HCT116 (cell line): ENCODE measurements at regions not wholly inside any gene's neighbourhood (a gene's known extent, or its start where the extent isn't known, plus 50 kb on each side); places are given as distances from the start of the nearest gene placed in this dataset.

Source experiments
- ATAC-seq: fragments of 200-7000 bp; cut with Tn5 transposase; 2 replicates; pipeline ENCODE4 v1.9.1; 2020; ENCODE audit warnings: mild to moderate bottlenecking, moderate library complexity
- BruUV-seq: library from RNA; stranded (reverse); fragments of 400-500 nt; replicated peaks from 2 replicates; lab custom pipeline; 2021; lab: Mats Ljungman, UMichigan
- CTCF ChIA-PET: fragments of 300-600 bp; sonication (Branson Sonifier 250); formaldehyde crosslinking; loops from one replicate; lab custom pipeline; 2021; ENCODE audit warnings: antibody characterized with exemption; lab: Charles Lee
- POLR2A ChIA-PET: fragments of 300-600, 350-600 bp; sonication (Branson Sonifier 250); formaldehyde crosslinking; loops from one replicate; lab custom pipeline; 2021; ENCODE audit warnings: antibody characterized with exemption; lab: Charles Lee
- RAD21 ChIA-PET, 2 experiments: fragments of 300-600 bp; sonication (Branson Sonifier 250); formaldehyde crosslinking; loops; one replicate each; lab custom pipeline; 2023; ENCODE audit warnings: low total read pairs in 2 of 2; ENCODE audit not compliant: uncharacterized antibody in 2 of 2, unreplicated experiment in 2 of 2, low non-redundant PET in 1 of 2; lab: Charles Lee
- DNase-seq: peaks from one replicate; pipeline ENCODE4 v3.0.0-alpha.2; 2010; ENCODE audit warnings: low read depth, low spot score
- H2AFZ ChIP-seq: fragments of 200-600 bp; shearing (Covaris generic), sonication (generic); 2 replicates; pipeline ENCODE4 v1.6.1; 2017; ENCODE audit warnings: low read depth, mixed run types, mixed read lengths, antibody characterized with exemption, low read length; ENCODE audit not compliant: poor library complexity, severe bottlenecking
- H3K27ac ChIP-seq: 2 replicates; pipeline ENCODE4 v1.5.1; 2012; ENCODE audit warnings: low read depth, low read length
- H3K27me3 ChIP-seq: fragments of 200-600 bp; sonication (generic); 2 replicates; pipeline ENCODE4 v1.6.1; 2016; ENCODE audit warnings: mixed run types, low read length, mixed read lengths; ENCODE audit not compliant: insufficient read depth
- H3K36me3 ChIP-seq, 2 experiments: fragments of 200-500 bp in 1 of 2; fragments of 200-600 bp in 1 of 2; sonication (Bioruptor generic) in 1 of 2; sonication (generic) in 1 of 2; 2 replicates each; pipeline versions ENCODE4 v1.5.1 to v1.6.1; 2014 to 2016; ENCODE audit warnings: low read length in 2 of 2, inconsistent platforms in 1 of 2, mixed read lengths in 1 of 2, mixed run types in 1 of 2; ENCODE audit not compliant: insufficient read depth in 2 of 2, control insufficient read depth in 1 of 2
- H3K4me1 ChIP-seq, 2 experiments: fragments of 200-600 bp in 1 of 2; sonication (generic) in 1 of 2; 2 replicates each; pipeline versions ENCODE4 v1.5.1 to v1.6.1; 2012 to 2017; ENCODE audit warnings: low read length in 2 of 2, inconsistent platforms in 1 of 2, mild to moderate bottlenecking in 1 of 2, mixed read lengths in 1 of 2, mixed run types in 1 of 2, moderate library complexity in 1 of 2; ENCODE audit not compliant: insufficient read depth in 2 of 2, control insufficient read depth in 1 of 2
- H3K4me2 ChIP-seq: fragments of 200-600 bp; sonication (generic); 2 replicates; pipeline ENCODE4 v1.6.1; 2017; ENCODE audit warnings: mixed run types, low read length, mixed read lengths
- H3K4me3 ChIP-seq, 2 experiments: fragments of 200-600 bp in 1 of 2; sonication (generic) in 1 of 2; replicated peaks in 1 of 2; 2 replicates each; pipeline ENCODE4 v1.5.1; 2011 to 2016; ENCODE audit warnings: low read length in 2 of 2, control low read depth in 1 of 2, low read depth in 1 of 2, mild to moderate bottlenecking in 1 of 2, mixed read lengths in 1 of 2, mixed run types in 1 of 2
- H3K79me2 ChIP-seq: fragments of 200-600 bp; sonication (generic); 2 replicates; pipeline ENCODE4 v1.6.1; 2017; ENCODE audit warnings: mild to moderate bottlenecking, mixed run types, low read length, moderate library complexity, mixed read lengths; ENCODE audit not compliant: insufficient read depth
- H3K9ac ChIP-seq: fragments of 200-600 bp; sonication (generic); 2 replicates; pipeline ENCODE4 v1.6.1; 2016; ENCODE audit warnings: low read length, mixed read lengths
- H3K9me2 ChIP-seq: fragments of 200-600 bp; sonication (generic), shearing (Covaris generic); 2 replicates; pipeline ENCODE4 v1.6.1; 2017; ENCODE audit warnings: mixed run types, mild to moderate bottlenecking, moderate library complexity; ENCODE audit not compliant: insufficient read depth
- H3K9me3 ChIP-seq, 2 experiments: fragments of 200-500 bp in 1 of 2; fragments of 200-600 bp in 1 of 2; sonication (Bioruptor generic) in 1 of 2; sonication (generic) in 1 of 2; 2 replicates each; pipeline ENCODE4 v1.6.1; 2014 to 2017; ENCODE audit warnings: low read length in 2 of 2, mixed read lengths in 2 of 2, inconsistent platforms in 1 of 2, low read depth in 1 of 2, mild to moderate bottlenecking in 1 of 2, mixed run types in 1 of 2, moderate library complexity in 1 of 2; ENCODE audit not compliant: control insufficient read depth in 1 of 2, insufficient read depth in 1 of 2
- H4K20me1 ChIP-seq: fragments of 200-600 bp; sonication (generic), shearing (Covaris generic); 2 replicates; pipeline ENCODE4 v1.6.1; 2017; ENCODE audit warnings: mixed run types, mild to moderate bottlenecking, moderate library complexity; ENCODE audit not compliant: insufficient read depth
- CBX3 ChIP-seq: IDR thresholded peaks from 2 replicates; pipeline ENCODE4 v1.6.1; 2012; ENCODE audit warnings: low read depth
- CEBPB ChIP-seq: IDR thresholded peaks from 2 replicates; pipeline ENCODE4 v1.6.1; 2012; ENCODE audit warnings: low read depth
- EGR1 ChIP-seq: IDR thresholded peaks from 2 replicates; pipeline ENCODE4 v1.6.1; 2012; ENCODE audit warnings: low read depth
- EZH2 ChIP-seq: fragments of 200-600 bp; sonication (generic); IDR thresholded peaks from 2 replicates; pipeline ENCODE4 v1.6.1; 2017; ENCODE audit warnings: antibody characterized with exemption, mixed run types
- EZH2phosphoT487 ChIP-seq: fragments of 200-600 bp; IDR thresholded peaks from 2 replicates; pipeline ENCODE4 v1.6.1; 2018; ENCODE audit warnings: antibody characterized with exemption, borderline replicate concordance
- FOSL1 ChIP-seq: IDR thresholded peaks from 2 replicates; pipeline ENCODE4 v1.6.1; 2012; ENCODE audit warnings: low read depth
- JUND ChIP-seq: IDR thresholded peaks from 2 replicates; pipeline ENCODE4 v1.6.1; 2012
- MAX ChIP-seq: IDR thresholded peaks from 2 replicates; pipeline ENCODE4 v1.6.1; 2012
- POLR2A ChIP-seq: IDR thresholded peaks from 2 replicates; pipeline ENCODE4 v1.7.0; 2011; ENCODE audit warnings: borderline replicate concordance; ENCODE audit not compliant: insufficient read depth, insufficient read length; ENCODE audit errors: extremely low read depth
- POLR2AphosphoS5 ChIP-seq: IDR thresholded peaks from 2 replicates; pipeline ENCODE4 v1.6.1; 2011; ENCODE audit warnings: mild to moderate bottlenecking, low read depth, low read length, moderate library complexity
- RAD21 ChIP-seq: IDR thresholded peaks from 2 replicates; pipeline ENCODE4 v1.6.1; 2012; ENCODE audit warnings: low read depth, mild to moderate bottlenecking
- REST ChIP-seq: IDR thresholded peaks from 2 replicates; pipeline ENCODE4 v1.6.1; 2012; ENCODE audit warnings: low read depth
- SIN3A ChIP-seq: IDR thresholded peaks from 2 replicates; pipeline ENCODE4 v1.6.1; 2012; ENCODE audit warnings: low read depth
- SP1 ChIP-seq: IDR thresholded peaks from 2 replicates; pipeline ENCODE4 v1.6.1; 2012; ENCODE audit warnings: low read depth
- SRF ChIP-seq: IDR thresholded peaks from 2 replicates; pipeline ENCODE4 v1.6.1; 2012; ENCODE audit warnings: low read depth
- TCF7L2 ChIP-seq: IDR thresholded peaks from 2 replicates; pipeline ENCODE4 v1.7.0; 2011; ENCODE audit warnings: borderline replicate concordance, inconsistent platforms; ENCODE audit not compliant: insufficient read depth, insufficient read length; ENCODE audit errors: extremely low read depth
- YY1 ChIP-seq: IDR thresholded peaks from 2 replicates; pipeline ENCODE4 v1.6.1; 2011; ENCODE audit warnings: low read length, low read depth, moderate library complexity, mild to moderate bottlenecking; ENCODE audit not compliant: insufficient replicate concordance; ENCODE audit errors: extremely low read depth
- ZFX ChIP-seq: fragments of 450-650 bp; IDR thresholded peaks from 2 replicates; pipeline ENCODE4 v1.6.1; 2017
- intact Hi-C: fragments of 100-400 bp; cut with micrococcal nuclease; formaldehyde crosslinking; loops from 2 replicates; pipeline ENCODE4 v1.10.0; 2022
- TF ChIP-seq, protein P1 (sequence below): IDR thresholded peaks from 2 replicates; pipeline ENCODE4 v1.6.1; 2012

DNA sequence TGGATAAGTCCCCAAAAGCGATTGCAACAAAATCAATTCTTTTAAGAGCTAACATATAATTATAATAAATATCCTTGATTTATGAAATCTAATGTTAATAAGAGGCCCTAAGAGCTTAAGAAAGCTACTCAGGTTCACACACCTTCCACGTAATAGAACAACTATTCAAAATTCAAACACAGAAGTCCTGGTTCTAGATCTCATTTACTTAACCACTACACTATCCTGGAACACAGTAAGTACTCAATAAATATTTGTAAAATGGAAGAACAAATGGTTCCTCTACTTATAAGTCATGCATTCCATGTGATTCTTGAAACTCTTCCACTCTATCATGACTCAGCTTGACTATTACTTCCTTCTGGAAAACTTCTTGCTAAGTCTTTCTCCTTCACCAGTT lies 268.2 kb downstream of the FAM181B start:
- no peak overlapping the region for H2AFZ ChIP-seq
- no peak for DNase-seq
- intact Hi-C loops: no loop called here
- no TSS peak for BruUV-seq
- TF ChIP-seq ZFX (no peak), CEBPB (no peak), YY1 (no peak), SIN3A (no peak)
- H3K27ac ChIP-seq: no peak overlapping the region
- no peaks in the 10 kb centered on the region for H3K36me3 ChIP-seq
- no peaks in the 10 kb centered on the region for H3K79me2 ChIP-seq
- no peak overlapping the region for H3K9ac ChIP-seq
- ChIA-PET POLR2A (no interaction called here), CTCF (no interaction called here), RAD21 (no interaction called here)
- H4K20me1 ChIP-seq: no peaks in the 10 kb centered on the region
- H3K9me3 ChIP-seq: no peaks in the 10 kb centered on the region; a peak in 1 of 4 replicates
- no peaks in the 10 kb centered on the region for H3K27me3 ChIP-seq
- H3K9me2 ChIP-seq: no peaks in the 10 kb centered on the region
- ATAC-seq: no peak
- no peak overlapping the region for H3K4me3 ChIP-seq
- no peaks in the 10 kb centered on the region for H3K4me1 ChIP-seq
- H3K4me2 ChIP-seq: no peak overlapping the region

DNA sequence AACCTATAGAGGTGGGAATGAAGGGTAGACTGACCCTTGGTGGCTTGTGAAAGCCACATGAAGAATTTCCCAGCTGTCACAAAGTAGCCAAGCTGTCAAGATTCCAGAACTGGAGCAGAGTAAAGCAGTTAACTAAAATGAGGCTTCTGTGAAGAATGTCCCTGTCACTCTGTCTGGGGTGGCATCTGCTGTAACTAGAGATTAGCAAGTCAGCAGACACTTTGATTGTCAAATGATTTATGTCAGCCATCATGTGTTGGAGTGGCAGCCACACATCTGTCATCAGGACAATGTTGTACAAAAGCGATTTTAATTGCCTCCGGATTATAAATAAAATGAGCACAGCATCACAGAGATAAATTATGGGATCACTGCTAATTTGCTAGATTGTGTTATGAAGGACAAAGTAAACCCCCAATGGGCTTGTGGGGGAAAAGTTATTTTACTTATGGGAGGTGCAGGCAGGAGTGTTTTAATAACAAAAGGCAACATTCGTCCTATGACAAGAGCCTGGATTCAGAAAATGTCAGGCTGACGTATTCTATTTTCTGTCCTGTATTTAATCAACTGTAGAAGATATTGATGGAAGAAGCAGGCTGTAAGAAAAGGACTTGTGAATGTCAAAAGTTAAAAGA lies 270.9 kb downstream of the FAM181B start:
- Histone ChIP-seq H3K36me3 (no peaks in the 10 kb centered on the region), H3K27ac (no peak overlapping the region), H3K9me2 (no peaks in the 10 kb centered on the region), H3K27me3 (no peaks in the 10 kb centered on the region), H3K9ac (no peak overlapping the region), H3K4me1 (no peaks in the 10 kb centered on the region), H3K79me2 (no peaks in the 10 kb centered on the region), H3K9me3 (no peaks in the 10 kb centered on the region; a peak in 1 of 4 replicates), H3K4me3 (no peak overlapping the region), H3K4me2 (no peak overlapping the region), H2AFZ (no peak overlapping the region), H4K20me1 (no peaks in the 10 kb centered on the region)
- ChIA-PET RAD21 (no interaction called here), CTCF (no interaction called here), POLR2A (no interaction called here)
- TF ChIP-seq EZH2phosphoT487 (no peak), POLR2AphosphoS5 (no peak), TCF7L2 (no peak), REST (no peak), EZH2 (no peak), JUND (no peak), POLR2A (no peak), FOSL1 (no peak), CEBPB (no peak), CBX3 (no peak), RAD21 (no peak), SRF (no peak), SP1 (no peak), ZFX (no peak), YY1 (no peak), MAX (no peak), EGR1 (no peak)
- TF ChIP-seq, protein P1, sequence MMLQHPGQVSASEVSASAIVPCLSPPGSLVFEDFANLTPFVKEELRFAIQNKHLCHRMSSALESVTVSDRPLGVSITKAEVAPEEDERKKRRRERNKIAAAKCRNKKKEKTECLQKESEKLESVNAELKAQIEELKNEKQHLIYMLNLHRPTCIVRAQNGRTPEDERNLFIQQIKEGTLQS: no peak
- BruUV-seq: no TSS peak
- ATAC-seq (no peak), DNase-seq (no peak)
- intact Hi-C loops: no loop called here
